HepG2 (cell line): ENCODE measurements at regions not wholly inside any gene's neighbourhood (a gene's known extent, or its start where the extent isn't known, plus 50 kb on each side); places are given as distances from the start of the nearest gene placed in this dataset.

Experiments used
- FOXJ3 ChIP-seq: sonication (generic); formaldehyde crosslinking; IDR thresholded peaks from 2 replicates; pipeline ENCODE4 v1.4.0; 2020; ENCODE audit warnings: missing genetic modification reagents, mild to moderate bottlenecking, borderline replicate concordance
- HIC2 ChIP-seq: sonication (generic); formaldehyde crosslinking; IDR thresholded peaks from 2 replicates; pipeline ENCODE4 v1.9.0; 2022; ENCODE audit warnings: low read depth, missing genetic modification reagents
- SALL2 ChIP-seq: sonication (generic); formaldehyde crosslinking; IDR thresholded peaks from 2 replicates; pipeline ENCODE4 v1.8.1; 2023; ENCODE audit warnings: mild to moderate bottlenecking, missing genetic modification reagents, inconsistent platforms
- TCF12 ChIP-seq, 2 experiments: fragments of 450-650 bp in 1 of 2; sonication (generic) in 1 of 2; formaldehyde crosslinking in 1 of 2; IDR thresholded peaks; 2 replicates each; pipeline versions ENCODE4 v1.6.1 to v1.8.0; 2017 to 2022; ENCODE audit warnings: antibody characterized with exemption in 1 of 2, mild to moderate bottlenecking in 1 of 2, missing genetic modification reagents in 1 of 2, moderate library complexity in 1 of 2
- THAP7 ChIP-seq: sonication (generic); formaldehyde crosslinking; IDR thresholded peaks from 2 replicates; pipeline ENCODE4 v1.8.1; 2023; ENCODE audit warnings: mild to moderate bottlenecking, missing genetic modification reagents
- ZHX2 ChIP-seq, 2 experiments: sonication (generic) in 1 of 2; formaldehyde crosslinking in 1 of 2; IDR thresholded peaks; 2 replicates each; pipeline versions ENCODE4 v1.6.1 to v1.9.0; 2014 to 2022; ENCODE audit warnings: antibody characterized with exemption in 1 of 2, borderline replicate concordance in 1 of 2, inconsistent platforms in 1 of 2, low read depth in 1 of 2, missing genetic modification reagents in 1 of 2
- ZNF607 ChIP-seq: sonication (generic); formaldehyde crosslinking; IDR thresholded peaks from 2 replicates; pipeline ENCODE4 v1.5.1; 2020; ENCODE audit warnings: missing genetic modification reagents, mild to moderate bottlenecking, borderline replicate concordance

- TF ChIP-seq ZHX2 (IDR thresholded peaks at IDR 0.05; ENCODE audit: low read depth) (no peak), ZHX2 (CRISPR knock-in tag; IDR thresholded peaks at IDR 0.05; ENCODE audit: borderline replicate concordance) (no peak), TCF12 (IDR thresholded peaks at IDR 0.05) (no peak), TCF12 (CRISPR knock-in tag; IDR thresholded peaks at IDR 0.05) (no peak), HIC2 (CRISPR knock-in tag) (no peak), SALL2 (CRISPR knock-in tag) (no peak), FOXJ3 (CRISPR knock-in tag) (no peak), THAP7 (CRISPR knock-in tag) (no peak), ZNF607 (CRISPR knock-in tag) (no peak)
- TF ChIP-seq, all 625 proteins: peak for 0
Measured at GRCh38 chr3:127358641-127359040, 70.8 kb upstream of the PRR20G start (continued).
